Activated naive CD8-positive, alpha-beta T cell treated with anti-CD3 and anti-CD28 coated beads, Interleukin-2, amount 50 U/mL, for 24 hours (primary cell): ENCODE measurements at regions not wholly inside any gene's neighbourhood (a gene's known extent, or its start where the extent isn't known, plus 50 kb on each side); places are given as distances from the start of the nearest gene placed in this dataset.

Source experiments
- ATAC-seq: fragments of 150-1000 bp; cut with Tn5 transposase; one replicate; pipeline ENCODE4 v1.10.0; 2021
- DNase-seq: peaks from one replicate; pipeline ENCODE4 v3.0.0; 2021
- H3K27ac Mint-ChIP-seq: one replicate; pipeline ENCODE4 v1.8.0; 2021; ENCODE audit warnings: mild to moderate bottlenecking, mixed read lengths
- H3K27me3 Mint-ChIP-seq: one replicate; pipeline ENCODE4 v1.8.0; 2021; ENCODE audit warnings: mixed read lengths
- H3K36me3 Mint-ChIP-seq: one replicate; pipeline ENCODE4 v1.8.0; 2021; ENCODE audit warnings: low read depth, mixed read lengths
- H3K4me1 Mint-ChIP-seq: one replicate; pipeline ENCODE4 v1.8.0; 2021; ENCODE audit warnings: mixed read lengths
- H3K4me3 Mint-ChIP-seq: one replicate; pipeline ENCODE4 v1.8.0; 2021; ENCODE audit warnings: mild to moderate bottlenecking, moderate library complexity, mixed read lengths
- H3K9me3 Mint-ChIP-seq: one replicate; pipeline ENCODE4 v1.8.0; 2021; ENCODE audit warnings: mixed read lengths

GRCh38 chr6:128827675-128828464 is 55.1 kb upstream of the LAMA2 start:
- Mint-ChIP-seq H3K36me3 (no peaks in the 10 kb centered on the region), H3K4me3 (no peak overlapping the region), H3K27ac (no peak overlapping the region), H3K27me3 (peaks cover 8% of the 10 kb centered on the region), H3K9me3 (peaks cover 7% of the 10 kb centered on the region), H3K4me1 (no peaks in the 10 kb centered on the region)
- ATAC-seq (no peak), DNase-seq (no peak)

- H3K36me3 Mint-ChIP-seq: no peaks in the 10 kb centered on the region
- DNase-seq (no peak), ATAC-seq (no peak)
- H3K27me3 Mint-ChIP-seq: peaks cover 8% of the 10 kb centered on the region
- peaks cover 7% of the 10 kb centered on the region for H3K9me3 Mint-ChIP-seq
- no peaks in the 10 kb centered on the region for H3K4me1 Mint-ChIP-seq
- no peak overlapping the region for H3K4me3 Mint-ChIP-seq
- H3K27ac Mint-ChIP-seq: no peak overlapping the region
Observed at GRCh38 chr6:128826606-128827005, 56.3 kb upstream of the LAMA2 start.

- Mint-ChIP-seq H3K27ac (no peak overlapping the region), H3K4me1 (no peaks in the 10 kb centered on the region), H3K27me3 (peaks cover 8% of the 10 kb centered on the region), H3K36me3 (no peaks in the 10 kb centered on the region), H3K4me3 (no peak overlapping the region), H3K9me3 (no peaks in the 10 kb centered on the region)
- no peak for DNase-seq
- ATAC-seq: no peak
Observed at GRCh38 chr6:128822271-128822670, 60.7 kb upstream of the LAMA2 start.

GRCh38 chr6:128821116-128821515 is 61.8 kb upstream of the LAMA2 start:
- ATAC-seq (no peak), DNase-seq (no peak)
- no peaks in the 10 kb centered on the region for H3K4me1 Mint-ChIP-seq
- H3K36me3 Mint-ChIP-seq: no peaks in the 10 kb centered on the region
- no peak overlapping the region for H3K27ac Mint-ChIP-seq
- H3K27me3 Mint-ChIP-seq: peaks cover 11% of the 10 kb centered on the region
- H3K4me3 Mint-ChIP-seq: no peak overlapping the region
- no peaks in the 10 kb centered on the region for H3K9me3 Mint-ChIP-seq

GRCh38 chr6:128808856-128809255 is 74.1 kb upstream of the LAMA2 start:
- Mint-ChIP-seq H3K4me3 (no peak overlapping the region), H3K36me3 (no peaks in the 10 kb centered on the region), H3K4me1 (no peaks in the 10 kb centered on the region), H3K9me3 (no peaks in the 10 kb centered on the region), H3K27me3 (peaks cover 11% of the 10 kb centered on the region), H3K27ac (no peak overlapping the region)
- DNase-seq: no peak
- ATAC-seq: no peak

GRCh38 chr6:128807577-128807976 is 75.4 kb upstream of the LAMA2 start:
- Mint-ChIP-seq H3K36me3 (no peaks in the 10 kb centered on the region), H3K27me3 (peaks cover 7% of the 10 kb centered on the region), H3K27ac (no peak overlapping the region), H3K4me1 (no peaks in the 10 kb centered on the region), H3K4me3 (no peak overlapping the region), H3K9me3 (no peaks in the 10 kb centered on the region)
- ATAC-seq (no peak), DNase-seq (no peak)

- H3K9me3 Mint-ChIP-seq: no peaks in the 10 kb centered on the region
- peaks cover 4% of the 10 kb centered on the region for H3K27me3 Mint-ChIP-seq
Observed at GRCh38 chr6:128806261-128806660, 76.7 kb upstream of the LAMA2 start.

GRCh38 chr6:128803911-128804310 is 79.0 kb upstream of the LAMA2 start:
- Mint-ChIP-seq H3K4me1 (no peaks in the 10 kb centered on the region), H3K27ac (no peak overlapping the region), H3K9me3 (no peaks in the 10 kb centered on the region), H3K36me3 (no peaks in the 10 kb centered on the region), H3K4me3 (no peak overlapping the region), H3K27me3 (peaks cover 1% of the 10 kb centered on the region)
- DNase-seq (no peak), ATAC-seq (no peak)

More at GRCh38 chr6:128806261-128806660, 76.7 kb upstream of the LAMA2 start:
- DNase-seq (no peak), ATAC-seq (no peak)
- no peak overlapping the region for H3K4me3 Mint-ChIP-seq
- H3K27ac Mint-ChIP-seq: no peak overlapping the region
- no peaks in the 10 kb centered on the region for H3K4me1 Mint-ChIP-seq
- no peaks in the 10 kb centered on the region for H3K36me3 Mint-ChIP-seq

GRCh38 chr6:128801621-128802020 is 81.3 kb upstream of the LAMA2 start:
- H3K36me3 Mint-ChIP-seq: no peaks in the 10 kb centered on the region
- H3K4me3 Mint-ChIP-seq: no peak overlapping the region
- no peak overlapping the region for H3K27ac Mint-ChIP-seq
- H3K4me1 Mint-ChIP-seq: no peaks in the 10 kb centered on the region
- DNase-seq (no peak), ATAC-seq (no peak)
- H3K9me3 Mint-ChIP-seq: no peaks in the 10 kb centered on the region
- H3K27me3 Mint-ChIP-seq: peaks cover 3% of the 10 kb centered on the region

GRCh38 chr6:128784266-128784665 is 98.7 kb upstream of the LAMA2 start:
- Mint-ChIP-seq H3K9me3 (peaks cover 4% of the 10 kb centered on the region), H3K36me3 (no peaks in the 10 kb centered on the region), H3K4me1 (no peaks in the 10 kb centered on the region), H3K27me3 (peaks cover 5% of the 10 kb centered on the region), H3K27ac (no peak overlapping the region), H3K4me3 (no peak overlapping the region)
- no peak for DNase-seq
- ATAC-seq: no peak

- ATAC-seq (no peak), DNase-seq (no peak)
- Mint-ChIP-seq H3K9me3 (peaks cover 21% of the 10 kb centered on the region), H3K4me1 (no peaks in the 10 kb centered on the region), H3K36me3 (no peaks in the 10 kb centered on the region), H3K4me3 (no peak overlapping the region), H3K27ac (no peak overlapping the region), H3K27me3 (no peaks in the 10 kb centered on the region)
Observed at GRCh38 chr6:128768187-128768586, 114.8 kb upstream of the LAMA2 start.

GRCh38 chr6:128767705-128768104 is 115.2 kb upstream of the LAMA2 start:
- Mint-ChIP-seq H3K9me3 (peaks cover 19% of the 10 kb centered on the region), H3K27ac (no peak overlapping the region), H3K4me1 (no peaks in the 10 kb centered on the region), H3K36me3 (no peaks in the 10 kb centered on the region), H3K4me3 (no peak overlapping the region), H3K27me3 (peaks cover 3% of the 10 kb centered on the region)
- no peak for ATAC-seq
- no peak for DNase-seq

GRCh38 chr6:128767150-128767549 is 115.8 kb upstream of the LAMA2 start:
- H3K27ac Mint-ChIP-seq: no peak overlapping the region
- H3K4me1 Mint-ChIP-seq: no peaks in the 10 kb centered on the region
- H3K27me3 Mint-ChIP-seq: peaks cover 5% of the 10 kb centered on the region
- H3K4me3 Mint-ChIP-seq: no peak overlapping the region
- H3K9me3 Mint-ChIP-seq: peaks cover 15% of the 10 kb centered on the region
- no peaks in the 10 kb centered on the region for H3K36me3 Mint-ChIP-seq
- DNase-seq (no peak), ATAC-seq (no peak)

GRCh38 chr6:128763599-128764300 is 119.2 kb upstream of the LAMA2 start:
- no peaks in the 10 kb centered on the region for H3K4me1 Mint-ChIP-seq
- H3K27ac Mint-ChIP-seq: no peak overlapping the region
- ATAC-seq: no peak
- H3K9me3 Mint-ChIP-seq: peaks cover 10% of the 10 kb centered on the region
- no peak overlapping the region for H3K4me3 Mint-ChIP-seq
- no peaks in the 10 kb centered on the region for H3K36me3 Mint-ChIP-seq
- DNase-seq: no peak
- peaks cover 5% of the 10 kb centered on the region for H3K27me3 Mint-ChIP-seq

- H3K9me3 Mint-ChIP-seq: no peaks in the 10 kb centered on the region
- H3K27me3 Mint-ChIP-seq: peaks cover 5% of the 10 kb centered on the region
- no peak overlapping the region for H3K27ac Mint-ChIP-seq
- no peaks in the 10 kb centered on the region for H3K4me1 Mint-ChIP-seq
- DNase-seq (no peak), ATAC-seq (no peak)
- H3K36me3 Mint-ChIP-seq: no peaks in the 10 kb centered on the region
- H3K4me3 Mint-ChIP-seq: no peak overlapping the region
Observed at GRCh38 chr6:128759901-128760300, 123.0 kb upstream of the LAMA2 start.
